ENCODE measurements at regions not wholly inside any gene's neighbourhood (a gene's known extent, or its start where the extent isn't known, plus 50 kb on each side); places are given as distances from the start of the nearest gene placed in this dataset.

DNA sequence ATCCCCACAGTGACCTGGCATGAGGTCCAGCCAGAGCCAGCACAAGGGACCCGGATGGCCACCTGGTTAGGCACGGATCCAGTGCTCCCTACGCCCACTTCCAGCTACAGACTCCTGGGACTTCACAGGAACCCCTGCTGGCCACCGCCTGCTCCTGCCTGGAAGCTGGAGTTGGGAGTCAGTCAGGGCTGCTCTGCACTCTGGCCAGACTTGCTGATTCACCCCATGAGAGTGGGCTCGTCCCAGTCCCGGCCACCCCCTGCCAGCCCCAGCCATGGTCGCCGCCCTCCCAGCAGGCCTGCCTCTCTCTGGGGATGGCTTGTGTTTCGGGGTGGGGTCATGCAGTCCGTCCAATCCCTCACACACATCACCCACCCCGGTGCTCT lies 125.8 kb downstream of the DLL1 start:
- peaks cover 7% of the 10 kb centered on the region for H3K9me3 ChIP-seq (ENCODE audit: severe bottlenecking)
- TF ChIP-seq, protein P1, sequence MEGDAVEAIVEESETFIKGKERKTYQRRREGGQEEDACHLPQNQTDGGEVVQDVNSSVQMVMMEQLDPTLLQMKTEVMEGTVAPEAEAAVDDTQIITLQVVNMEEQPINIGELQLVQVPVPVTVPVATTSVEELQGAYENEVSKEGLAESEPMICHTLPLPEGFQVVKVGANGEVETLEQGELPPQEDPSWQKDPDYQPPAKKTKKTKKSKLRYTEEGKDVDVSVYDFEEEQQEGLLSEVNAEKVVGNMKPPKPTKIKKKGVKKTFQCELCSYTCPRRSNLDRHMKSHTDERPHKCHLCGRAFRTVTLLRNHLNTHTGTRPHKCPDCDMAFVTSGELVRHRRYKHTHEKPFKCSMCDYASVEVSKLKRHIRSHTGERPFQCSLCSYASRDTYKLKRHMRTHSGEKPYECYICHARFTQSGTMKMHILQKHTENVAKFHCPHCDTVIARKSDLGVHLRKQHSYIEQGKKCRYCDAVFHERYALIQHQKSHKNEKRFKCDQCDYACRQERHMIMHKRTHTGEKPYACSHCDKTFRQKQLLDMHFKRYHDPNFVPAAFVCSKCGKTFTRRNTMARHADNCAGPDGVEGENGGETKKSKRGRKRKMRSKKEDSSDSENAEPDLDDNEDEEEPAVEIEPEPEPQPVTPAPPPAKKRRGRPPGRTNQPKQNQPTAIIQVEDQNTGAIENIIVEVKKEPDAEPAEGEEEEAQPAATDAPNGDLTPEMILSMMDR (IDR thresholded peaks at IDR 0.05; ENCODE audit: low read depth, low read length): peak; percentile 46
- no peak for DNase-seq
- H3K4me3 ChIP-seq (ENCODE audit: low read depth, low read length): no peak overlapping the region
- no peak overlapping the region for H3K27ac ChIP-seq
- H3K27me3 ChIP-seq (ENCODE audit: insufficient read depth, low read depth, severe bottlenecking): no peaks in the 10 kb centered on the region
- H3K36me3 ChIP-seq: no peaks in the 10 kb centered on the region

DNA sequence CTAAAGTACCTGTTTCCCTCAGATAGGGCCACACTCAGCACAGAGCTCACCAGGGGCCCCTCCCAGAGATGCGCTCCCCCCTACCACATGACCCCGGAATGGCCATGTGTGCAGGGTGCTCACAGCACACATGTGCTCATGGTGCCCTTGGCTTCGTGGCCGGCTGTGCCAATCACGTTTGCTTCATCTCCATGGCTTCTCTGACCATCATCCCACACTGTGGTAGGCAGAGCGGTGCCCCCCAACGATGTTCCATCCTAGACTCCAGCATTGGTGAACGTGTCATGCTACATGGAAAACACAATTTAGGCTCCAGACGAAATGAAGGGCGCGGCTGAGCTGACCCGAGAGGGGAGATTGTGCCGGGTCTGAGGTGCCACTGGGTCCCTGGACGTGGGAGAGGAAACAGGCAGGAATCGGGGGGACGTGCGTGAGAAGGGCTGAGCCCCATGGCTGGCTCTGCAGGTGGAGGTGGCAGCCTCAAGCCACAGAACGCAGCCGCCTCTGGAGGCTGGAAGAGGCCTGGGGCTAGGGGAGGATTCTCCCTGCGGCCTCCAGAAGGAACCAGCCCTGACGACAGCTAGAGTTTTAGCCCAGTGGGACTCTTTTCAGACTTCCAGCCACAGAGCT lies 126.5 kb downstream of the DLL1 start:
- DNase-seq: no peak
- no peak overlapping the region for H3K4me3 ChIP-seq (ENCODE audit: low read depth, low read length)
- TF ChIP-seq, protein P1 (IDR thresholded peaks at IDR 0.05; ENCODE audit: low read depth, low read length): no peak
- no peaks in the 10 kb centered on the region for H3K27me3 ChIP-seq (ENCODE audit: insufficient read depth, low read depth, severe bottlenecking)
- H3K9me3 ChIP-seq (ENCODE audit: severe bottlenecking): peaks cover 7% of the 10 kb centered on the region
- H3K36me3 ChIP-seq: no peaks in the 10 kb centered on the region
- H3K27ac ChIP-seq: no peak overlapping the region

DNA sequence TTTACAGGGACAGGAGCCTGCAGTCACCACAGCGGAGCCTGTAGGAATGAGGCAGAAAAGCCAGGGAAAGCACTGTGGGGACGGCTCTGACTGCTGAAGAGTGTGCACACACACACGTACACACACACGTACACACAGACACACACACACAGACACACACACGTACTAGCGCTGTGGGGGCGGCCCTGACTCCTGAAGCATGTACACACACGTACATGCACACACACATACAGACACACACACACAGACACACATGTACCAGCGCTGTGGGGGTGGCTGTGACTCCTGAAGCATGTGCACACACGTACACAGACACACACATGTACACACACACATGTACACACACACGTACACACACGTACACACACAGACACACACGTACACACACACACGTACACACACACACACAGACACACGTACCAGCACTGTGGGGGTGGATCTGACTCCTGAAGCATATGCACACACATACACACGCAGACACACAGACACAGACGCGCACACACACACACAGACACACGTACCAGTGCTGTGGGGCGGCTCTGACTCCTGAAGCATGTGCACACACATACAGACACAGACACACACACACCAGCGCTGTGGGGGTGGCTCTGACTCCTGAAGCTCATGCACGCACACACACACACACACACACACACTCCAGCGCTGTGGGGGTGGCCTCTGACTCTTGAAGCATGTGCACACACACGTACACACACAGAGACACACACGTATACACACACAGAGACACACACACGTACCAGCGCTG lies 127.3 kb downstream of the DLL1 start:
- Histone ChIP-seq H3K9me3 (ENCODE audit: severe bottlenecking) (peaks cover 7% of the 10 kb centered on the region), H3K4me3 (ENCODE audit: low read depth, low read length) (no peak overlapping the region), H3K27me3 (ENCODE audit: insufficient read depth, low read depth, severe bottlenecking) (no peaks in the 10 kb centered on the region), H3K36me3 (no peaks in the 10 kb centered on the region), H3K27ac (no peak overlapping the region)
- TF ChIP-seq, protein P1 (IDR thresholded peaks at IDR 0.05; ENCODE audit: low read depth, low read length): no peak
- DNase-seq: no peak

DNA sequence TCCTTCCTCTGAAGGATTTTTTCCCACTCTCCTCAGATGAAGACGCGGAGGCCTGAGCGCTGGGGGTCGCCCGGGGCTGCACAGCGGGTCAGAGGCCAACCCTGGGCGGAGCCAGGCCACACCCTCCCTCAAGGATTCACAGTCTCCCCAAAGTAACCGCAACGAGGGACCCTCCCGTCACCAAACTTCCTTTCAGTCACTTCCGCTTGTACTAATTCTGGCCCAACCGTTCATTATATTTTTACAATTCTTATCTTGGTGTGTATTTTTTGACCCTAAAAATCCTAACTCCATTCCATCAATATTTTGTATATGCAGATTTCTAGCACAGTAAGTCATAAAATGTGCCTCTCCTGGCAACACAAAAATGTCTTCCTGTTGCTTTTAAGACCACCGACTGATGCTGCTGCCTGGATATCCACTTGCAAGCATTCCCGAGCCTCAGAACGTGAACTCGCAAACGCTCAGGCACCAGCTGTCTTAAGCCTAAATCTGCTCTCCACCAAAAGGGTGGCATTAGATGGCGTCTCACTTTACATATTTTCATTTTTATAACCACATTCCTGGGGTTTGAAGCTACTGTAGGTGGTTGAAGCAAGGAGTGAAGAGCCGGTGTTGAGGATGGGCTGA lies 128.0 kb downstream of the DLL1 start:
- no peaks in the 10 kb centered on the region for H3K36me3 ChIP-seq
- DNase-seq: no peak
- TF ChIP-seq, protein P1 (IDR thresholded peaks at IDR 0.05; ENCODE audit: low read depth, low read length): no peak
- peaks cover 5% of the 10 kb centered on the region for H3K9me3 ChIP-seq (ENCODE audit: severe bottlenecking)
- H3K4me3 ChIP-seq (ENCODE audit: low read depth, low read length): no peak overlapping the region
- H3K27me3 ChIP-seq (ENCODE audit: insufficient read depth, low read depth, severe bottlenecking): no peaks in the 10 kb centered on the region
- H3K27ac ChIP-seq: no peak overlapping the region

DNA sequence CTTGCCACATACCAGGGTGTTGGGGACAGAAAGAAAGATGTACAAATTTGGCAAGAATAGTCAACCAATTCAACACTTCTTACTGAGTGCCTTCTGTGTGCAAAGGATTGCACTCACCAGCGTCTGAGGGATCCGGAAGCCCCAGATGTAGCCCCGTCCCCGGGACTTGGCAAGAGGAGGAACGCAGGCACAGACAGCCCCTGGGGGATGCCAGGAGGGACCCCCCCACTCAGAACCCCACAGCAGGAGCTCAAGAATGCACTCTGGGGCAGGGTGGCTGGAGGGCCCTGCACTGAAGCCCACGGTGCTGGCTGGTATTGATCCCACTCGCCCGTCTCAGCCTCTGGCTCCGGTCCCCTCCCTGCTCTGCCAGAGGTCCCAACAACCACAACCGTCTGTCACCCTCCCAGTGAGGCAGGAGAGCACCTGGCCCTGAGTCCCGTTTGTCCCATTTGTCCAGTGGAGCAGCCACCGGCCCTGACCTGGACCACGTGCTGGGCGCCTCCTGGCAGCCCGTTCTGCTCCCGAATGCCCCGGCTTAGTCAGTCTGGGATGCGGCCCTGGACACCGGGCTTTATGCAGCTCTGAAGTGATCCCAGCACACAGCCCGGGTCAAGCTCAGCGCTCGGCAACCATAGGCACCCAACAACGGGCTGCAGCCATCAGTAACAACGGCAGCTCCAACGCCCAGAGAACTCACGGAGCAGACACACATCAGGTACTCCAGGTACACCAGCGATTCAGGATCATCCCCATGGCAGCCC lies 128.7 kb downstream of the DLL1 start:
- no peaks in the 10 kb centered on the region for H3K27me3 ChIP-seq (ENCODE audit: insufficient read depth, low read depth, severe bottlenecking)
- DNase-seq: no peak

More for the DNA sequence above, 128.7 kb downstream of the DLL1 start:
- TF ChIP-seq, protein P1 (IDR thresholded peaks at IDR 0.05; ENCODE audit: low read depth, low read length): no peak
- Histone ChIP-seq H3K9me3 (ENCODE audit: severe bottlenecking) (no peaks in the 10 kb centered on the region), H3K27ac (no peak overlapping the region), H3K4me3 (ENCODE audit: low read depth, low read length) (no peak overlapping the region), H3K36me3 (no peaks in the 10 kb centered on the region)
